Loucy (cell line): ENCODE measurements at regions not wholly inside any gene's neighbourhood (a gene's known extent, or its start where the extent isn't known, plus 50 kb on each side); places are given as distances from the start of the nearest gene placed in this dataset.

Source experiments
- EZH2phosphoT487 ChIP-seq: fragments of 200-600 bp; IDR thresholded peaks from 2 replicates; pipeline ENCODE4 v1.6.1; 2018; ENCODE audit warnings: antibody characterized with exemption, mild to moderate bottlenecking, moderate library complexity, borderline replicate concordance
- TF ChIP-seq, protein P1 (sequence below): fragments of 200-600 bp; sonication (generic); conservative IDR thresholded peaks from 2 replicates; pipeline ENCODE4 v1.5.1; 2014; ENCODE audit warnings: mild to moderate bottlenecking, antibody characterized with exemption, low read length

- TF ChIP-seq, protein P1, sequence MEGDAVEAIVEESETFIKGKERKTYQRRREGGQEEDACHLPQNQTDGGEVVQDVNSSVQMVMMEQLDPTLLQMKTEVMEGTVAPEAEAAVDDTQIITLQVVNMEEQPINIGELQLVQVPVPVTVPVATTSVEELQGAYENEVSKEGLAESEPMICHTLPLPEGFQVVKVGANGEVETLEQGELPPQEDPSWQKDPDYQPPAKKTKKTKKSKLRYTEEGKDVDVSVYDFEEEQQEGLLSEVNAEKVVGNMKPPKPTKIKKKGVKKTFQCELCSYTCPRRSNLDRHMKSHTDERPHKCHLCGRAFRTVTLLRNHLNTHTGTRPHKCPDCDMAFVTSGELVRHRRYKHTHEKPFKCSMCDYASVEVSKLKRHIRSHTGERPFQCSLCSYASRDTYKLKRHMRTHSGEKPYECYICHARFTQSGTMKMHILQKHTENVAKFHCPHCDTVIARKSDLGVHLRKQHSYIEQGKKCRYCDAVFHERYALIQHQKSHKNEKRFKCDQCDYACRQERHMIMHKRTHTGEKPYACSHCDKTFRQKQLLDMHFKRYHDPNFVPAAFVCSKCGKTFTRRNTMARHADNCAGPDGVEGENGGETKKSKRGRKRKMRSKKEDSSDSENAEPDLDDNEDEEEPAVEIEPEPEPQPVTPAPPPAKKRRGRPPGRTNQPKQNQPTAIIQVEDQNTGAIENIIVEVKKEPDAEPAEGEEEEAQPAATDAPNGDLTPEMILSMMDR = no peak
- TF ChIP-seq EZH2phosphoT487 = no peak
Measured at GRCh38 chr4:124192544-124192943, 520.0 kb downstream of the ANKRD50 start.
